RPMI8226 (cell line): ENCODE measurements at regions not wholly inside any gene's neighbourhood (a gene's known extent, or its start where the extent isn't known, plus 50 kb on each side); places are given as distances from the start of the nearest gene placed in this dataset.
"Not testable (repeated sequence)": the region's sequence is repeated elsewhere in the genome, so short reads cannot be mapped to it uniquely, and the experiment has no call there.

Experiments used
- DNase-seq: peaks from one replicate; pipeline ENCODE4 v3.0.0-alpha.2; 2015

- no peak for DNase-seq
Observed at GRCh38 chr15:38992506-38992905, 427.9 kb upstream of the RASGRP1 start.

- DNase-seq: no peak
Observed at GRCh38 chr15:38992930-38993329, 428.3 kb upstream of the RASGRP1 start.

- DNase-seq: no peak
Observed at GRCh38 chr15:38994310-38994709, 429.7 kb upstream of the RASGRP1 start.

GRCh38 chr15:38996111-38996631 lies 431.6 kb upstream of the RASGRP1 start:
- DNase-seq: no peak

- DNase-seq: no peak
Observed at GRCh38 chr15:38997841-38998240, 433.2 kb upstream of the RASGRP1 start.

- DNase-seq: no peak
Observed at GRCh38 chr15:39000008-39000734, 435.6 kb upstream of the RASGRP1 start.

- DNase-seq: no peak
Observed at GRCh38 chr15:39009740-39010139, 445.1 kb upstream of the RASGRP1 start.

- not testable (repeated sequence) for DNase-seq
Observed at GRCh38 chr15:39011066-39011465, 446.5 kb upstream of the RASGRP1 start.

- DNase-seq: peak; percentile 2
Observed at GRCh38 chr15:39013262-39013661, 448.6 kb upstream of the RASGRP1 start.

GRCh38 chr15:39014682-39015081 lies 450.1 kb upstream of the RASGRP1 start:
- DNase-seq: no peak

- DNase-seq: no peak
Observed at GRCh38 chr15:39016706-39017105, 452.1 kb upstream of the RASGRP1 start.

- no peak for DNase-seq
Observed at GRCh38 chr15:39018966-39019365, 454.4 kb upstream of the RASGRP1 start.

- no peak for DNase-seq
Observed at GRCh38 chr15:39021341-39021740, 456.7 kb upstream of the RASGRP1 start.

GRCh38 chr15:39022532-39023305 lies 458.1 kb upstream of the RASGRP1 start:
- no peak for DNase-seq

- no peak for DNase-seq
Observed at GRCh38 chr15:39025321-39025720, 460.7 kb upstream of the RASGRP1 start.

- DNase-seq: no peak
Observed at GRCh38 chr15:39025881-39026280, 461.3 kb upstream of the RASGRP1 start.

GRCh38 chr15:39028069-39028468 lies 463.5 kb upstream of the RASGRP1 start:
- DNase-seq: no peak

- no peak for DNase-seq
Observed at GRCh38 chr15:39029741-39030140, 465.1 kb upstream of the RASGRP1 start.

GRCh38 chr15:39030291-39031070 lies 465.9 kb upstream of the RASGRP1 start:
- no peak for DNase-seq

GRCh38 chr15:39031596-39031995 lies 467.0 kb upstream of the RASGRP1 start:
- no peak for DNase-seq

GRCh38 chr15:39034816-39035215 lies 470.2 kb upstream of the RASGRP1 start:
- no peak for DNase-seq

GRCh38 chr15:39037611-39038010 lies 473.0 kb upstream of the RASGRP1 start:
- not testable (repeated sequence) for DNase-seq

- no peak for DNase-seq
Observed at GRCh38 chr15:39040861-39041260, 476.2 kb upstream of the RASGRP1 start.
